SK-N-SH treated with all-trans-retinoic acid at 6 μM for 48 hours (cell line): ENCODE measurements at regions not wholly inside any gene's neighbourhood (a gene's known extent, or its start where the extent isn't known, plus 50 kb on each side); places are given as distances from the start of the nearest gene placed in this dataset.

Experiments used
- ARNTL ChIP-seq: fragments of 450-650 bp; formaldehyde crosslinking; IDR thresholded peaks from 2 replicates; pipeline ENCODE4 v1.5.0; 2020; ENCODE audit warnings: low read depth, mild to moderate bottlenecking, moderate library complexity, borderline replicate concordance
- CSDC2 ChIP-seq: fragments of 250-450 bp; sonication (Bioruptor Pico); IDR thresholded peaks from 2 replicates; pipeline ENCODE4 v1.5.0; 2020; ENCODE audit warnings: mild to moderate bottlenecking, moderate library complexity
- ISL1 ChIP-seq: fragments of 250-450 bp; sonication (Bioruptor Pico); IDR thresholded peaks from 2 replicates; pipeline ENCODE4 v2.1.2; 2022; ENCODE audit warnings: mild to moderate bottlenecking, moderate library complexity
- SNAI2 ChIP-seq: fragments of 250-450 bp; sonication (Bioruptor Pico); IDR thresholded peaks from 2 replicates; pipeline ENCODE4 v1.5.0; 2020; ENCODE audit warnings: mild to moderate bottlenecking, moderate library complexity
- TOX ChIP-seq: fragments of 250-450 bp; sonication (Bioruptor Pico); IDR thresholded peaks from 2 replicates; pipeline ENCODE4 v1.8.0; 2021; ENCODE audit warnings: mild to moderate bottlenecking, moderate library complexity, borderline replicate concordance
- ZC3H10 ChIP-seq: fragments of 250-450 bp; sonication (Bioruptor Pico); IDR thresholded peaks from 2 replicates; pipeline ENCODE4 v1.5.1; 2021; ENCODE audit warnings: mild to moderate bottlenecking, moderate library complexity
- ZNF565 ChIP-seq: fragments of 450-650 bp; formaldehyde crosslinking; conservative IDR thresholded peaks from 2 replicates; pipeline ENCODE4 v1.5.0; 2020; ENCODE audit warnings: low read depth, mild to moderate bottlenecking, moderate library complexity
- ZNF70 ChIP-seq: fragments of 450-650 bp; formaldehyde crosslinking; IDR thresholded peaks from 2 replicates; pipeline ENCODE4 v1.5.0; 2020; ENCODE audit warnings: mild to moderate bottlenecking, moderate library complexity
- TF ChIP-seq, protein P1 (sequence below): fragments of 250-450 bp; sonication (Bioruptor Pico); IDR thresholded peaks from 2 replicates; pipeline ENCODE4 v1.8.0; 2021; ENCODE audit warnings: low read depth, mild to moderate bottlenecking, moderate library complexity, borderline replicate concordance
- TF ChIP-seq, protein P2 (sequence below): fragments of 250-450 bp; sonication (Bioruptor Pico); IDR thresholded peaks from 2 replicates; pipeline ENCODE4 v1.5.1; 2020; ENCODE audit warnings: low read depth, mild to moderate bottlenecking, moderate library complexity
- TF ChIP-seq, protein P3 (sequence below): fragments of 250-450 bp; sonication (Bioruptor Pico); IDR thresholded peaks from 2 replicates; pipeline ENCODE4 v1.5.0; 2020; ENCODE audit warnings: mild to moderate bottlenecking, moderate library complexity
- TF ChIP-seq, protein P4 (sequence below): fragments of 250-450 bp; sonication (Bioruptor Pico); IDR thresholded peaks from 2 replicates; pipeline ENCODE4 v1.8.0; 2020; ENCODE audit warnings: mild to moderate bottlenecking, moderate library complexity, borderline replicate concordance

DNA sequence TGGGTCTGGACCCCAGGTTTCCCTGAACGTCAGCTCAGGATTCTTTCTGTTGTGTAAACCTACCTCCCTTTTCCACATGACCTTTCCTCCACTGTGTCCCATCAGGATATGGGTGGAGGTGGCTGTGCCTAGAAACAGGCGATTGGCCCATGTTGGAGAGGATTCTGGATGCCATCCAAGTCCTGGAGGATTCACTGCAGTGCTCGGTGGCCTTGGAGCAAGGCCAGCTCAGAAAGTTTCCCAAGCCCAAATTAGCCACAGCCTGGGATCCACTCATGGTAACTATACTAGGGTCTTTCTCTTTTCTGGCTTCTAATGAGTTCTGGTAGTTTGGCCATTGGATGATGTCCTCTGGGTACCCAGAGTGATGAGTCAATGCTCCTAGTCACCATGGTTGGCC lies 141.6 kb downstream of the SNX19 start:
- TF ChIP-seq, protein P1, sequence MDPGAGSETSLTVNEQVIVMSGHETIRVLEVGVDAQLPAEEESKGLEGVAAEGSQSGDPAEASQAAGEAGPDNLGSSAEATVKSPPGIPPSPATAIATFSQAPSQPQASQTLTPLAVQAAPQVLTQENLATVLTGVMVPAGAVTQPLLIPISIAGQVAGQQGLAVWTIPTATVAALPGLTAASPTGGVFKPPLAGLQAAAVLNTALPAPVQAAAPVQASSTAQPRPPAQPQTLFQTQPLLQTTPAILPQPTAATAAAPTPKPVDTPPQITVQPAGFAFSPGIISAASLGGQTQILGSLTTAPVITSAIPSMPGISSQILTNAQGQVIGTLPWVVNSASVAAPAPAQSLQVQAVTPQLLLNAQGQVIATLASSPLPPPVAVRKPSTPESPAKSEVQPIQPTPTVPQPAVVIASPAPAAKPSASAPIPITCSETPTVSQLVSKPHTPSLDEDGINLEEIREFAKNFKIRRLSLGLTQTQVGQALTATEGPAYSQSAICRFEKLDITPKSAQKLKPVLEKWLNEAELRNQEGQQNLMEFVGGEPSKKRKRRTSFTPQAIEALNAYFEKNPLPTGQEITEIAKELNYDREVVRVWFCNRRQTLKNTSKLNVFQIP (CRISPR knock-in tag), result no peak
- TF ChIP-seq TOX (CRISPR knock-in tag), result no peak
- TF ChIP-seq ZNF565 (CRISPR knock-in tag), result no peak
- no peak for TF ChIP-seq ISL1 (CRISPR knock-in tag)
- TF ChIP-seq, protein P2, sequence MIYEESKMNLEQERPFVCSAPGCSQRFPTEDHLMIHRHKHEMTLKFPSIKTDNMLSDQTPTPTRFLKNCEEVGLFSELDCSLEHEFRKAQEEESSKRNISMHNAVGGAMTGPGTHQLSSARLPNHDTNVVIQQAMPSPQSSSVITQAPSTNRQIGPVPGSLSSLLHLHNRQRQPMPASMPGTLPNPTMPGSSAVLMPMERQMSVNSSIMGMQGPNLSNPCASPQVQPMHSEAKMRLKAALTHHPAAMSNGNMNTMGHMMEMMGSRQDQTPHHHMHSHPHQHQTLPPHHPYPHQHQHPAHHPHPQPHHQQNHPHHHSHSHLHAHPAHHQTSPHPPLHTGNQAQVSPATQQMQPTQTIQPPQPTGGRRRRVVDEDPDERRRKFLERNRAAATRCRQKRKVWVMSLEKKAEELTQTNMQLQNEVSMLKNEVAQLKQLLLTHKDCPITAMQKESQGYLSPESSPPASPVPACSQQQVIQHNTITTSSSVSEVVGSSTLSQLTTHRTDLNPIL, result no peak
- no peak for TF ChIP-seq ARNTL
- TF ChIP-seq CSDC2 (CRISPR knock-in tag), result no peak
- no peak for TF ChIP-seq SNAI2 (CRISPR knock-in tag)
- TF ChIP-seq ZC3H10, result no peak
- TF ChIP-seq, protein P3, sequence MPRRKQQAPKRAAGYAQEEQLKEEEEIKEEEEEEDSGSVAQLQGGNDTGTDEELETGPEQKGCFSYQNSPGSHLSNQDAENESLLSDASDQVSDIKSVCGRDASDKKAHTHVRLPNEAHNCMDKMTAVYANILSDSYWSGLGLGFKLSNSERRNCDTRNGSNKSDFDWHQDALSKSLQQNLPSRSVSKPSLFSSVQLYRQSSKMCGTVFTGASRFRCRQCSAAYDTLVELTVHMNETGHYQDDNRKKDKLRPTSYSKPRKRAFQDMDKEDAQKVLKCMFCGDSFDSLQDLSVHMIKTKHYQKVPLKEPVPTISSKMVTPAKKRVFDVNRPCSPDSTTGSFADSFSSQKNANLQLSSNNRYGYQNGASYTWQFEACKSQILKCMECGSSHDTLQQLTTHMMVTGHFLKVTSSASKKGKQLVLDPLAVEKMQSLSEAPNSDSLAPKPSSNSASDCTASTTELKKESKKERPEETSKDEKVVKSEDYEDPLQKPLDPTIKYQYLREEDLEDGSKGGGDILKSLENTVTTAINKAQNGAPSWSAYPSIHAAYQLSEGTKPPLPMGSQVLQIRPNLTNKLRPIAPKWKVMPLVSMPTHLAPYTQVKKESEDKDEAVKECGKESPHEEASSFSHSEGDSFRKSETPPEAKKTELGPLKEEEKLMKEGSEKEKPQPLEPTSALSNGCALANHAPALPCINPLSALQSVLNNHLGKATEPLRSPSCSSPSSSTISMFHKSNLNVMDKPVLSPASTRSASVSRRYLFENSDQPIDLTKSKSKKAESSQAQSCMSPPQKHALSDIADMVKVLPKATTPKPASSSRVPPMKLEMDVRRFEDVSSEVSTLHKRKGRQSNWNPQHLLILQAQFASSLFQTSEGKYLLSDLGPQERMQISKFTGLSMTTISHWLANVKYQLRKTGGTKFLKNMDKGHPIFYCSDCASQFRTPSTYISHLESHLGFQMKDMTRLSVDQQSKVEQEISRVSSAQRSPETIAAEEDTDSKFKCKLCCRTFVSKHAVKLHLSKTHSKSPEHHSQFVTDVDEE (CRISPR knock-in tag), result no peak
- TF ChIP-seq, protein P4, sequence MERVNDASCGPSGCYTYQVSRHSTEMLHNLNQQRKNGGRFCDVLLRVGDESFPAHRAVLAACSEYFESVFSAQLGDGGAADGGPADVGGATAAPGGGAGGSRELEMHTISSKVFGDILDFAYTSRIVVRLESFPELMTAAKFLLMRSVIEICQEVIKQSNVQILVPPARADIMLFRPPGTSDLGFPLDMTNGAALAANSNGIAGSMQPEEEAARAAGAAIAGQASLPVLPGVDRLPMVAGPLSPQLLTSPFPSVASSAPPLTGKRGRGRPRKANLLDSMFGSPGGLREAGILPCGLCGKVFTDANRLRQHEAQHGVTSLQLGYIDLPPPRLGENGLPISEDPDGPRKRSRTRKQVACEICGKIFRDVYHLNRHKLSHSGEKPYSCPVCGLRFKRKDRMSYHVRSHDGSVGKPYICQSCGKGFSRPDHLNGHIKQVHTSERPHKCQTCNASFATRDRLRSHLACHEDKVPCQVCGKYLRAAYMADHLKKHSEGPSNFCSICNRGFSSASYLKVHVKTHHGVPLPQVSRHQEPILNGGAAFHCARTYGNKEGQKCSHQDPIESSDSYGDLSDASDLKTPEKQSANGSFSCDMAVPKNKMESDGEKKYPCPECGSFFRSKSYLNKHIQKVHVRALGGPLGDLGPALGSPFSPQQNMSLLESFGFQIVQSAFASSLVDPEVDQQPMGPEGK, result no peak
- no peak for TF ChIP-seq ZNF70 (CRISPR knock-in tag)
